Right lobe of liver (tissue), 4 donors: ENCODE measurements at regions not wholly inside any gene's neighbourhood (a gene's known extent, or its start where the extent isn't known, plus 50 kb on each side); places are given as distances from the start of the nearest gene placed in this dataset.

Experiments used
- POLR2A ChIP-seq: fragments of 450-650 bp; IDR thresholded peaks from one replicate; pipeline ENCODE4 v1.6.1; 2017; ENCODE audit warnings: antibody characterized with exemption, mild to moderate bottlenecking
- TF ChIP-seq, protein P1 (sequence below), 4 donors: fragments of 200-600 bp in 3 of 4; fragments of 450-650 bp in 1 of 4; IDR thresholded peaks; one replicate each; pipeline versions ENCODE4 v1.5.1 to v1.8.0; 2016 to 2022; ENCODE audit warnings: antibody characterized with exemption in 4 of 4, mild to moderate bottlenecking in 2 of 4
- donor health status: DM: no; HTN: no; CAD: no.
- donor health status: DM: no; HTN: no; CAD: no.
- donor health status: DM: no; HTN: yes; CAD: no.

DNA sequence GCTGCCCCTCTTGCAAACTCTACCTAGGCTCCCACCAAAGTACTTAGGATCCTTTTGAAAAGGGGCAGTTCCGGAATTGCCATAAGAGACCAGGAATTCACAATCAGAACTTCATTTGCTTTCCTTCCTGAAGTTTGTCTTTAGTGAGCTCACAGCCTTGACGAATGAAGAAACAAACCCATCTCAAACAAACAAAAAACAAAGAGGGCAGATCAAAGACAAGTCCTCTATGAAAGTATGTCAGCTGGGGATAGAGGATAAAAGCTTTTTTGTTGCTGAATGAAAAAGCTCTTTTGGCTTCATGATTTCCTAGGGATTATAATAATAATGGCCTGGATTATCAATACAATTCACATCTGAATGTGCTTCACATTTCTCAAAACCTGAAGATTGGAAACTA, 357.9 kb upstream of the DUSP10 start:
- TF ChIP-seq POLR2A: no peak
- TF ChIP-seq, protein P1, sequence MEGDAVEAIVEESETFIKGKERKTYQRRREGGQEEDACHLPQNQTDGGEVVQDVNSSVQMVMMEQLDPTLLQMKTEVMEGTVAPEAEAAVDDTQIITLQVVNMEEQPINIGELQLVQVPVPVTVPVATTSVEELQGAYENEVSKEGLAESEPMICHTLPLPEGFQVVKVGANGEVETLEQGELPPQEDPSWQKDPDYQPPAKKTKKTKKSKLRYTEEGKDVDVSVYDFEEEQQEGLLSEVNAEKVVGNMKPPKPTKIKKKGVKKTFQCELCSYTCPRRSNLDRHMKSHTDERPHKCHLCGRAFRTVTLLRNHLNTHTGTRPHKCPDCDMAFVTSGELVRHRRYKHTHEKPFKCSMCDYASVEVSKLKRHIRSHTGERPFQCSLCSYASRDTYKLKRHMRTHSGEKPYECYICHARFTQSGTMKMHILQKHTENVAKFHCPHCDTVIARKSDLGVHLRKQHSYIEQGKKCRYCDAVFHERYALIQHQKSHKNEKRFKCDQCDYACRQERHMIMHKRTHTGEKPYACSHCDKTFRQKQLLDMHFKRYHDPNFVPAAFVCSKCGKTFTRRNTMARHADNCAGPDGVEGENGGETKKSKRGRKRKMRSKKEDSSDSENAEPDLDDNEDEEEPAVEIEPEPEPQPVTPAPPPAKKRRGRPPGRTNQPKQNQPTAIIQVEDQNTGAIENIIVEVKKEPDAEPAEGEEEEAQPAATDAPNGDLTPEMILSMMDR (IDR thresholded peaks at IDR 0.05): no peak
